ENCODE measurements at regions not wholly inside any gene's neighbourhood (a gene's known extent, or its start where the extent isn't known, plus 50 kb on each side); places are given as distances from the start of the nearest gene placed in this dataset.
A peak's percentile ranks its signal among the peaks of the same experiment; 100 is the strongest.

DNA sequence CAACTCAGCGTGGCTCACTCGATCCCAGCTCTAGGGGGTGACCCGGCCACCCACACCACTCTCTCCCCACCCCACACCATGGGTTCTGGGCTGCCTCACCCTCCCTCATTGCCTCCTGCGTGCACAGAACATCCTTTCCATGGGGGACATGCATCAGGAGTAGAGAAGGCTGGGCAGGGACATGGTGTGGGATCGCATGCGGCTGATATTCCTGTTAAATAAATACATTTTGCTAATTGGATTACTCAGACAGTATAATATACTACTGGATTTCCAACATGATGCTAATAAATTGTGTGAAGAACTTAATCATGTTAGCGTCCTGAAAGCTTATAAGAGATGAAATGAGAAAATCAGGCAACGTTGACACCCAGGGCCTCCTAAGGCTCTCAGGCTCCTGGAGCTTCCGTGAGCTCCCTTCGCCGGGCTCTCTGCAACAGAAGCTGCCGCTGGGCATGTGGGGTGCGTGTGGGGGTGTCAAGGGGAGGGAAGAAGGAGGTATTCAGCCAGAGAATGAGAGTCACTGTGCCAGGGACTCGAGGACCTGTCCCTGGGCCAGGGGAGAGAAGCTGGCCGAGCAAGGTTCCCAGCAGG lies 173.1 kb upstream of the TNRC6C start:
- peaks cover 18% of the 10 kb centered on the region for H3K27me3 ChIP-seq (ENCODE audit: insufficient read depth, low read length)
- H3K27ac ChIP-seq (ENCODE audit: low read depth, low read length) = no peak overlapping the region
- no peak overlapping the region for H2AFZ ChIP-seq (ENCODE audit: low read length)

DNA sequence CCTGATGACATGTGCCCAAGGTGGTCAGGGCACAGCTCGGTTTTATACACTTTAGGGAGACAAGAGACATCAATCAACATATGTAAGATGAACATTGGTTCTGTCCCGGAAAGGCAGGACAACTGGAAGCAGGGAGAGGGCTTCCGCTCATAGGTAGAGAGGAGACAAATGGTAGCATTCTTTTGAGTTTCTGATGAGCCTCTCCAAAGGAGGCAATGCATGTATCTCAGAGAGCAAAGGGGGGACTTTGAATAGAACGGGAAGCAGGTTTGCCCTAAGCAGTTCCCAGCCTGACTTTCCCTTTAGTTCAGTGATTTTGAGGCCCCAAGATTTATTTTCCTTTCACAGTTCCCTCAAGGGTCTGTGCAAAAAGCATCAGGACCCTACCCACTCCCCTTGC lies 172.4 kb upstream of the TNRC6C start:
- H3K9me3 ChIP-seq (ENCODE audit: low read depth, low read length) = no peaks in the 10 kb centered on the region
- H3K4me3 ChIP-seq (ENCODE audit: insufficient read depth, low read length) = no peak overlapping the region

More for the DNA sequence above, 173.1 kb upstream of the TNRC6C start:
- no peaks in the 10 kb centered on the region for H3K79me2 ChIP-seq (ENCODE audit: insufficient read depth, low read length)
- no peaks in the 10 kb centered on the region for H3K36me3 ChIP-seq (ENCODE audit: insufficient read depth, low read length)
- DNase-seq (ENCODE audit: insufficient read length, low spot score, missing footprints) = peak; percentile 54
- H4K20me1 ChIP-seq (ENCODE audit: insufficient read depth, low read length) = no peaks in the 10 kb centered on the region
- H3K4me1 ChIP-seq (ENCODE audit: insufficient read depth, low read length) = no peaks in the 10 kb centered on the region
- no peak overlapping the region for H3K4me2 ChIP-seq (ENCODE audit: insufficient read depth, low read length)
- H3K4me3 ChIP-seq (ENCODE audit: insufficient read depth, low read length) = no peak overlapping the region
- no peaks in the 10 kb centered on the region for H3K9me3 ChIP-seq (ENCODE audit: low read depth, low read length)
- TF ChIP-seq, protein P1, sequence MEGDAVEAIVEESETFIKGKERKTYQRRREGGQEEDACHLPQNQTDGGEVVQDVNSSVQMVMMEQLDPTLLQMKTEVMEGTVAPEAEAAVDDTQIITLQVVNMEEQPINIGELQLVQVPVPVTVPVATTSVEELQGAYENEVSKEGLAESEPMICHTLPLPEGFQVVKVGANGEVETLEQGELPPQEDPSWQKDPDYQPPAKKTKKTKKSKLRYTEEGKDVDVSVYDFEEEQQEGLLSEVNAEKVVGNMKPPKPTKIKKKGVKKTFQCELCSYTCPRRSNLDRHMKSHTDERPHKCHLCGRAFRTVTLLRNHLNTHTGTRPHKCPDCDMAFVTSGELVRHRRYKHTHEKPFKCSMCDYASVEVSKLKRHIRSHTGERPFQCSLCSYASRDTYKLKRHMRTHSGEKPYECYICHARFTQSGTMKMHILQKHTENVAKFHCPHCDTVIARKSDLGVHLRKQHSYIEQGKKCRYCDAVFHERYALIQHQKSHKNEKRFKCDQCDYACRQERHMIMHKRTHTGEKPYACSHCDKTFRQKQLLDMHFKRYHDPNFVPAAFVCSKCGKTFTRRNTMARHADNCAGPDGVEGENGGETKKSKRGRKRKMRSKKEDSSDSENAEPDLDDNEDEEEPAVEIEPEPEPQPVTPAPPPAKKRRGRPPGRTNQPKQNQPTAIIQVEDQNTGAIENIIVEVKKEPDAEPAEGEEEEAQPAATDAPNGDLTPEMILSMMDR (IDR thresholded peaks at IDR 0.05; ENCODE audit: extremely low read depth, low read depth, low read length) = no peak

DNA sequence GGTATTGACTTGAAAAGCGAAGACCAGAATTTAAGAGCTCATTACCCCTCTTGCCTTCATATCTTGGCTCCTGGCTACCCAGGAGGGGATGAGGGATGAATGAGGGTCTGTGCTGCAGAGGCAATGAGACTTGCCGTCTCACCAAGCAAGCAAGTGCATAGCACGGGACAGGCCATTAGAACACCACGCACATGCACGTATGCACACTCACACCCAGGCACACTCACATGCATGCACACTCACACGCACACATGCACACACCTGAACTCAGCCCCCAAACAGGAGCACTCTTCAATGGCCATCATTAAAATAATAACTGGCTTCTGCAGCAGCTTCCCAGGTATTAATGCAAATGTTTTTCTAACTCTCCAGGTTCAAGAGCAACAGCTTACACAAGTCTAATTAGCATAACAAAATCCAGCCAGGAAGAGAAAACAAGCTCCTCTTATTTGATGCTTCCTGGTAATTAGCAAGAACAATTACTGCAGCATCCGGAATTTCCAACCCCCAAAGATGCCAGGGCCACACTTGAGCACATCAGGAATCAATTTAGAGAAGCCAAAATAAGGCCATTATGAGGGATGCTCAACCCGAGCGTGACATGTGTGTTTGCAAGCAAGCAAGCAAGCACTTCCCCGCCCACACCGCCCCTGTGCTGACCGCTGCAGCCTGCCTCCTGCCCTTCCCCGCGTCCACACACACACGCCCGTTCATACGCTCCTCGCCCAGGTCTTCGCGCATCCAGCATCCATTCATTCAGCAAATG lies 171.6 kb upstream of the TNRC6C start:
- H3K79me2 ChIP-seq (ENCODE audit: insufficient read depth, low read length) = no peaks in the 10 kb centered on the region
- H3K4me2 ChIP-seq (ENCODE audit: insufficient read depth, low read length) = no peak overlapping the region
- no peak overlapping the region for H3K27ac ChIP-seq (ENCODE audit: low read depth, low read length)
- no peak overlapping the region for H2AFZ ChIP-seq (ENCODE audit: low read length)
- TF ChIP-seq, protein P1 (IDR thresholded peaks at IDR 0.05; ENCODE audit: extremely low read depth, low read depth, low read length) = no peak
- H3K4me3 ChIP-seq (ENCODE audit: insufficient read depth, low read length) = no peak overlapping the region
- H3K36me3 ChIP-seq (ENCODE audit: insufficient read depth, low read length) = no peaks in the 10 kb centered on the region
- H3K27me3 ChIP-seq (ENCODE audit: insufficient read depth, low read length) = peaks cover 15% of the 10 kb centered on the region
- H3K9me3 ChIP-seq (ENCODE audit: low read depth, low read length) = no peaks in the 10 kb centered on the region
- H4K20me1 ChIP-seq (ENCODE audit: insufficient read depth, low read length) = no peaks in the 10 kb centered on the region
- DNase-seq (ENCODE audit: insufficient read length, low spot score, missing footprints) = peak; percentile 56
- no peaks in the 10 kb centered on the region for H3K4me1 ChIP-seq (ENCODE audit: insufficient read depth, low read length)

More for the DNA sequence above, 172.4 kb upstream of the TNRC6C start:
- H3K27me3 ChIP-seq (ENCODE audit: insufficient read depth, low read length) = peaks cover 15% of the 10 kb centered on the region
- H3K79me2 ChIP-seq (ENCODE audit: insufficient read depth, low read length) = no peaks in the 10 kb centered on the region
- H3K27ac ChIP-seq (ENCODE audit: low read depth, low read length) = no peak overlapping the region
- TF ChIP-seq, protein P1 (IDR thresholded peaks at IDR 0.05; ENCODE audit: extremely low read depth, low read depth, low read length) = no peak
- DNase-seq (ENCODE audit: insufficient read length, low spot score, missing footprints) = peak; percentile 22
- H3K4me2 ChIP-seq (ENCODE audit: insufficient read depth, low read length) = no peak overlapping the region
- H2AFZ ChIP-seq (ENCODE audit: low read length) = no peak overlapping the region
- H3K36me3 ChIP-seq (ENCODE audit: insufficient read depth, low read length) = no peaks in the 10 kb centered on the region
- H3K4me1 ChIP-seq (ENCODE audit: insufficient read depth, low read length) = no peaks in the 10 kb centered on the region
- no peaks in the 10 kb centered on the region for H4K20me1 ChIP-seq (ENCODE audit: insufficient read depth, low read length)

DNA sequence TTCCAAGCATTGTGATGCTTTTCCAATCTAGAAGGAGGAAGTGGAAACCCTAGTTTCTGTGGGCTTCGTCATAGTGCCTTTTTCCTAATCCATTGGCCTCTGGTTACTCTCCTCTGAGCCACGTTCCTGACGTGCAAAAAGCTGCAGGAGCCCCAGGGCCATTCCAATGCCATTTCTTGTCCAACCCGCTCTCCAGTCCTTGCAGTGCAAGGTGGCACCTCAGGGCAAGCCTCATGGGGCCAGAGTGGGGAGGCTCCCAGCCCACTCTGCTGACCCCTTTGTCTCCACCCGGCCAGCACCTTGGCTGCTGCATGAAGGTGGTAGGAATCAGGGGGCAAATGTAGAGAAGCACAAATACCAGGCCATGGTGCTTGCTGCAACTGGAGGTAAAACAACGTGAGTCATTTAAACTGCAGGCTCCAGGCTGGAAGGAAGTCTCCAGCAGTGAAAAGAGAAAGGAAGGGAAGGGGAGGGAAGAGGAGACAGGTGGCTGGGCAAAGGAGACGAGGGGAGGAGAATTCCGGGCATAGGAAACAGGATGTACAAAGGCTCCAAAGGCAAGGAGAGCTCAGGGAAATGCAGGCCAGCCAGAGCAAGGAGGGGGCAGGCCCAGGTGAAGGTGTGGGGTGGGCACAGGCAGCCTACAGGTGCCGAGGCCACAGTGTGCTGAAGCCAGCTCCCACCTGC lies 168.2 kb upstream of the TNRC6C start:
- Histone ChIP-seq H3K4me3 (ENCODE audit: insufficient read depth, low read length) (no peak overlapping the region), H3K4me2 (ENCODE audit: insufficient read depth, low read length) (no peak overlapping the region), H3K79me2 (ENCODE audit: insufficient read depth, low read length) (no peaks in the 10 kb centered on the region), H3K36me3 (ENCODE audit: insufficient read depth, low read length) (no peaks in the 10 kb centered on the region), H3K9me3 (ENCODE audit: low read depth, low read length) (no peaks in the 10 kb centered on the region), H2AFZ (ENCODE audit: low read length) (no peak overlapping the region), H3K4me1 (ENCODE audit: insufficient read depth, low read length) (no peaks in the 10 kb centered on the region), H4K20me1 (ENCODE audit: insufficient read depth, low read length) (no peaks in the 10 kb centered on the region), H3K27me3 (ENCODE audit: insufficient read depth, low read length) (peaks cover 18% of the 10 kb centered on the region), H3K27ac (ENCODE audit: low read depth, low read length) (no peak overlapping the region)
- TF ChIP-seq, protein P1 (IDR thresholded peaks at IDR 0.05; ENCODE audit: extremely low read depth, low read depth, low read length) = no peak
- peak; percentile 62 for DNase-seq (ENCODE audit: insufficient read length, low spot score, missing footprints)
